Testis (tissue), 2 donors: ENCODE measurements at regions not wholly inside any gene's neighbourhood (a gene's known extent, or its start where the extent isn't known, plus 50 kb on each side); places are given as distances from the start of the nearest gene placed in this dataset.

ENCODE experiments used
- DNase-seq: peaks from one replicate; pipeline ENCODE4 v3.0.0-alpha.2; 2019
- H3K27ac ChIP-seq, 2 donors: fragments of 200-600 bp; sonication (generic); one replicate each; pipeline ENCODE4 v1.5.1; 2019
- H3K27me3 ChIP-seq: fragments of 200-600 bp; sonication (generic); one replicate; pipeline ENCODE4 v1.5.1; 2019
- H3K36me3 ChIP-seq: fragments of 200-600 bp; sonication (generic); one replicate; pipeline ENCODE4 v1.5.1; 2017; ENCODE audit warnings: low read depth; ENCODE audit errors: missing control alignments
- H3K4me1 ChIP-seq: fragments of 200-600 bp; sonication (generic); one replicate; pipeline ENCODE4 v1.5.1; 2019
- H3K4me3 ChIP-seq, 2 donors: fragments of 200-600 bp; sonication (generic); one replicate each; pipeline ENCODE4 v1.5.1; 2017 to 2019
- H3K9me3 ChIP-seq: fragments of 200-600 bp; sonication (generic); one replicate; pipeline ENCODE4 v1.5.1; 2017
- CTCF ChIP-seq, 3 experiments: fragments of 450-650 bp in 2 of 3; fragments of 200-600 bp in 1 of 3; sonication (generic) in 1 of 3; IDR thresholded peaks; one replicate each; pipeline ENCODE4 v1.5.1; 2016 to 2019; ENCODE audit warnings: antibody characterized with exemption in 3 of 3, mild to moderate bottlenecking in 2 of 3, moderate library complexity in 1 of 3
- POLR2A ChIP-seq: fragments of 450-650 bp; IDR thresholded peaks from one replicate; pipeline ENCODE4 v1.6.1; 2017; ENCODE audit warnings: antibody characterized with exemption, mild to moderate bottlenecking, moderate library complexity
- WGBS, 2 donors: methylation state at CpG; one replicate each; pipeline ENCODE4 v1.1.5; 2018; 5-methylcytosine and 5-hydroxymethylcytosine counted together
- intact Hi-C: fragments of 100-400 bp; cut with DNase I; formaldehyde crosslinking; loops from one replicate; pipeline ENCODE4 v1.15.1; 2023; ENCODE audit warnings: low total_unique reads

GRCh38 chr5:126053630-126054029, 369.6 kb upstream of the GRAMD2B start:
- no peaks in the 10 kb centered on the region for H3K36me3 ChIP-seq
- no peak overlapping the region for H3K27ac ChIP-seq
- WGBS, 2 donors = 49 to 61% methylated on average over 2 of the region's 2 CpGs
- TF ChIP-seq CTCF (IDR thresholded peaks at IDR 0.05) = no peak
- H3K4me3 ChIP-seq = no peak overlapping the region
- intact Hi-C loops = no loop called here
- no peaks in the 10 kb centered on the region for H3K27me3 ChIP-seq
- H3K9me3 ChIP-seq = no peaks in the 10 kb centered on the region
- H3K4me1 ChIP-seq = no peaks in the 10 kb centered on the region
- no peak for DNase-seq

- intact Hi-C loops = no loop called here
- Histone ChIP-seq H3K36me3 (no peaks in the 10 kb centered on the region), H3K4me3 (no peak overlapping the region), H3K4me1 (no peaks in the 10 kb centered on the region), H3K27me3 (no peaks in the 10 kb centered on the region), H3K27ac (no peak overlapping the region), H3K9me3 (no peaks in the 10 kb centered on the region)
- no peak for TF ChIP-seq POLR2A
- no peak for TF ChIP-seq CTCF (IDR thresholded peaks at IDR 0.05)
- 53 to 55% methylated on average over 10 of the region's 10 CpGs for WGBS, 2 donors
- no peak for DNase-seq
Measured at GRCh38 chr5:126054577-126055347, 368.4 kb upstream of the GRAMD2B start.

GRCh38 chr5:126055348-126055729, 367.9 kb upstream of the GRAMD2B start:
- Histone ChIP-seq H3K4me3 (no peak overlapping the region), H3K9me3 (no peaks in the 10 kb centered on the region), H3K27me3 (no peaks in the 10 kb centered on the region), H3K36me3 (no peaks in the 10 kb centered on the region), H3K4me1 (no peaks in the 10 kb centered on the region), H3K27ac (no peak overlapping the region)
- 74 to 79% methylated on average over 2 of the region's 2 CpGs for WGBS, 2 donors
- TF ChIP-seq POLR2A (no peak), CTCF (IDR thresholded peaks at IDR 0.05) (no peak)
- intact Hi-C loops = no loop called here
- no peak for DNase-seq

- Histone ChIP-seq H3K9me3 (no peaks in the 10 kb centered on the region), H3K27ac (no peak overlapping the region), H3K27me3 (no peaks in the 10 kb centered on the region), H3K4me1 (no peaks in the 10 kb centered on the region), H3K36me3 (no peaks in the 10 kb centered on the region), H3K4me3 (no peak overlapping the region)
- DNase-seq = no peak
- intact Hi-C loops = no loop called here
- WGBS, 2 donors = 73 to 90% methylated on average over 1 of the region's 1 CpG
- TF ChIP-seq POLR2A (no peak), CTCF (IDR thresholded peaks at IDR 0.05) (no peak)
Measured at GRCh38 chr5:126056352-126056751, 366.9 kb upstream of the GRAMD2B start.
